Activated B cell treated with CpG ODN at 0.5 μM for 24 hours (primary cell): ENCODE measurements at regions not wholly inside any gene's neighbourhood (a gene's known extent, or its start where the extent isn't known, plus 50 kb on each side); places are given as distances from the start of the nearest gene placed in this dataset.

ENCODE experiments used
- ATAC-seq: fragments of 200-7000 bp; cut with Tn5 transposase; one replicate; pipeline ENCODE4 v1.10.0; 2021; ENCODE audit warnings: low read depth, mild to moderate bottlenecking, moderate library complexity
- CTCF ChIA-PET: fragments of 350-600 bp; sonication (Branson Sonifier 250); formaldehyde crosslinking; loops from one replicate; lab custom pipeline; 2021; ENCODE audit warnings: antibody characterized with exemption; lab: Charles Lee
- POLR2A ChIA-PET: fragments of 350-600 bp; sonication (Branson Sonifier 250); formaldehyde crosslinking; loops from one replicate; lab custom pipeline; 2021; ENCODE audit warnings: antibody characterized with exemption; lab: Charles Lee
- DNase-seq: peaks from one replicate; pipeline ENCODE4 v3.0.0; 2022
- H3K27ac Mint-ChIP-seq: one replicate; pipeline ENCODE4 v1.8.0; 2020; ENCODE audit warnings: mixed read lengths
- H3K27me3 Mint-ChIP-seq: one replicate; pipeline ENCODE4 v1.8.0; 2021; ENCODE audit warnings: mixed read lengths
- H3K36me3 Mint-ChIP-seq: one replicate; pipeline ENCODE4 v1.8.0; 2021; ENCODE audit warnings: low read depth, mixed read lengths
- H3K4me1 Mint-ChIP-seq: one replicate; pipeline ENCODE4 v1.8.0; 2021; ENCODE audit warnings: mixed read lengths
- H3K4me3 Mint-ChIP-seq: one replicate; pipeline ENCODE4 v1.8.0; 2020; ENCODE audit warnings: mild to moderate bottlenecking, mixed read lengths
- H3K9me3 Mint-ChIP-seq: one replicate; pipeline ENCODE4 v1.8.0; 2020; ENCODE audit warnings: mixed read lengths
- CTCF ChIP-seq: fragments of 200-600 bp; IDR thresholded peaks from one replicate; pipeline ENCODE4 v1.8.0; 2022; ENCODE audit warnings: antibody characterized with exemption, mild to moderate bottlenecking
- intact Hi-C: fragments of 100-400 bp; cut with micrococcal nuclease; formaldehyde crosslinking; loops from one replicate; pipeline ENCODE4 v1.15.1; 2024

GRCh38 chr14:101634850-101635748 is 73.8 kb downstream of the DIO3 start:
- H3K27ac Mint-ChIP-seq, result no peak overlapping the region
- intact Hi-C loops, result loop anchor here (10.0 kb wide), 1 partner anchor 510 kb away; no protein-coding TSS in a partner anchor
- H3K36me3 Mint-ChIP-seq, result no peaks in the 10 kb centered on the region
- no peak overlapping the region for H3K4me3 Mint-ChIP-seq
- ChIA-PET CTCF (no interaction called here), POLR2A (interaction anchor here (0.6 kb wide), 1 partner anchor 174 kb away, joined by 18 read pairs; no protein-coding TSS in a partner anchor)
- peaks cover 41% of the 10 kb centered on the region for H3K27me3 Mint-ChIP-seq
- no peaks in the 10 kb centered on the region for H3K4me1 Mint-ChIP-seq
- H3K9me3 Mint-ChIP-seq, result no peaks in the 10 kb centered on the region
- ATAC-seq, result no peak
- no peak for DNase-seq
- no peak for TF ChIP-seq CTCF

GRCh38 chr14:101635749-101636560 is 74.7 kb downstream of the DIO3 start:
- Mint-ChIP-seq H3K36me3 (no peaks in the 10 kb centered on the region), H3K4me1 (no peaks in the 10 kb centered on the region), H3K27ac (no peak overlapping the region), H3K4me3 (no peak overlapping the region), H3K9me3 (no peaks in the 10 kb centered on the region), H3K27me3 (peaks cover 41% of the 10 kb centered on the region)
- no peak for ATAC-seq
- intact Hi-C loops, result loop anchor here (10.0 kb wide), 1 partner anchor 511 kb away; no protein-coding TSS in a partner anchor
- TF ChIP-seq CTCF, result no peak
- POLR2A ChIA-PET, result interaction anchor here (0.6 to 0.7 kb wide), 2 partner anchors 174 to 660 kb away, joined by 3 to 18 read pairs; no protein-coding TSS in a partner anchor
- DNase-seq, result no peak
- CTCF ChIA-PET, result no interaction called here

- Mint-ChIP-seq H3K27ac (no peak overlapping the region), H3K9me3 (peaks cover 4% of the 10 kb centered on the region), H3K4me1 (no peaks in the 10 kb centered on the region), H3K4me3 (no peak overlapping the region), H3K27me3 (peaks cover 39% of the 10 kb centered on the region), H3K36me3 (no peaks in the 10 kb centered on the region)
- TF ChIP-seq CTCF, result no peak
- DNase-seq (no peak), ATAC-seq (no peak)
- CTCF ChIA-PET, result no interaction called here
- intact Hi-C loops, result loop anchor here (10.0 kb wide), 1 partner anchor 515 kb away; no protein-coding TSS in a partner anchor
- POLR2A ChIA-PET, result interaction anchor here (0.7 kb wide), 1 partner anchor 443 kb away, joined by 3 read pairs; no protein-coding TSS in a partner anchor
Observed at GRCh38 chr14:101639241-101639833, 78.0 kb downstream of the DIO3 start.

- H3K27me3 Mint-ChIP-seq, result peaks cover 27% of the 10 kb centered on the region
- no peaks in the 10 kb centered on the region for H3K4me1 Mint-ChIP-seq
- CTCF ChIA-PET, result no interaction called here
- H3K4me3 Mint-ChIP-seq, result no peak overlapping the region
- H3K9me3 Mint-ChIP-seq, result peaks cover 13% of the 10 kb centered on the region
- POLR2A ChIA-PET, result no interaction called here
- TF ChIP-seq CTCF, result no peak
- no peak for ATAC-seq
- H3K27ac Mint-ChIP-seq, result no peak overlapping the region
- no peak for DNase-seq
- intact Hi-C loops, result no loop called here
- H3K36me3 Mint-ChIP-seq, result no peaks in the 10 kb centered on the region
Observed at GRCh38 chr14:101643651-101644050, 82.4 kb downstream of the DIO3 start.
